HG03196 (cell line): ENCODE measurements at regions not wholly inside any gene's neighbourhood (a gene's known extent, or its start where the extent isn't known, plus 50 kb on each side); places are given as distances from the start of the nearest gene placed in this dataset.

Source experiments
- ATAC-seq: cut with Tn5 transposase; IDR thresholded peaks from one replicate; pipeline ENCODE4 v1.9.1; 2021; ENCODE audit not compliant: unreplicated experiment

- ATAC-seq = no peak
Observed at GRCh38 chr10:107813451-107814162, 649.1 kb upstream of the SORCS1 start.

GRCh38 chr10:107809889-107810288, 645.4 kb upstream of the SORCS1 start:
- ATAC-seq = no peak

GRCh38 chr10:107807836-107808235, 643.3 kb upstream of the SORCS1 start:
- ATAC-seq = no peak

GRCh38 chr10:107806026-107806425, 641.5 kb upstream of the SORCS1 start:
- no peak for ATAC-seq

- ATAC-seq = no peak
Observed at GRCh38 chr10:107803546-107803945, 639.0 kb upstream of the SORCS1 start.

GRCh38 chr10:107800061-107800460, 635.6 kb upstream of the SORCS1 start:
- ATAC-seq = no peak

GRCh38 chr10:107790271-107790670, 625.8 kb upstream of the SORCS1 start:
- ATAC-seq = no peak

- no peak for ATAC-seq
Observed at GRCh38 chr10:107771066-107771465, 606.6 kb upstream of the SORCS1 start.

GRCh38 chr10:107767185-107767584, 602.7 kb upstream of the SORCS1 start:
- no peak for ATAC-seq

- no peak for ATAC-seq
Observed at GRCh38 chr10:107754814-107755213, 590.3 kb upstream of the SORCS1 start.

- ATAC-seq = no peak
Observed at GRCh38 chr10:107749235-107749634, 584.7 kb upstream of the SORCS1 start.

- no peak for ATAC-seq
Observed at GRCh38 chr10:107747851-107748250, 583.3 kb upstream of the SORCS1 start.

- ATAC-seq = no peak
Observed at GRCh38 chr10:107741971-107742370, 577.5 kb upstream of the SORCS1 start.

- no peak for ATAC-seq
Observed at GRCh38 chr10:107740962-107741690, 576.6 kb upstream of the SORCS1 start.

- ATAC-seq = no peak
Observed at GRCh38 chr10:107739951-107740350, 575.4 kb upstream of the SORCS1 start.

- no peak for ATAC-seq
Observed at GRCh38 chr10:107733328-107734130, 569.0 kb upstream of the SORCS1 start.

- ATAC-seq = no peak
Observed at GRCh38 chr10:107732045-107732444, 567.5 kb upstream of the SORCS1 start.

GRCh38 chr10:107728807-107729206, 564.3 kb upstream of the SORCS1 start:
- no peak for ATAC-seq

GRCh38 chr10:107727767-107728317, 563.3 kb upstream of the SORCS1 start:
- ATAC-seq = no peak

- ATAC-seq = no peak
Observed at GRCh38 chr10:107718864-107719263, 554.4 kb upstream of the SORCS1 start.

GRCh38 chr10:107717046-107717445, 552.5 kb upstream of the SORCS1 start:
- ATAC-seq = no peak
